ENCODE measurements at regions not wholly inside any gene's neighbourhood (a gene's known extent, or its start where the extent isn't known, plus 50 kb on each side); places are given as distances from the start of the nearest gene placed in this dataset.

GRCh38 chr20:40191573-40191972, 497.5 kb downstream of the MAFB start:
- no peak for TF ChIP-seq CTCF (IDR thresholded peaks at IDR 0.05; ENCODE audit: insufficient read depth, low read length)
- no peak for TF ChIP-seq REST (IDR thresholded peaks at IDR 0.05; ENCODE audit: insufficient replicate concordance, low read depth)
- no peak for TF ChIP-seq POLR2AphosphoS5 (IDR thresholded peaks at IDR 0.05; ENCODE audit: low read depth)
